ENCODE measurements at regions not wholly inside any gene's neighbourhood (a gene's known extent, or its start where the extent isn't known, plus 50 kb on each side); places are given as distances from the start of the nearest gene placed in this dataset.

DNA sequence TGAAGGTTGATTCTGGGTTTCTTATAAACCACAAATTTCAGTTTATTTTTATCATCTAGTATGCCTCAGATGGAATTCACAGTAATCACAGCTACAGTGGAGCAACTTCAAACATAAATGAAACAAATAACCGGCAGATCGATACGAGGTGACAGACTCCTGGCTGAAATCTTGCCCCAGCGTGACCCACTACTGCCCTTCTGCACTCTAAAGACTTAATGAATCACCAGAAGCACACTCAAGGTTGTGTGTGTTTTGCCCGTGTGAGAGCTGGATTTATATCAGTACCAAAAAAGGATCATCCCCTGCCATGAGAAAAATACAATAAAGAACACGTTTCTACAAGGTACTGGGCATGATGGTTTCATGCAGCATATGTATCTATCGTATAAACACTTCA lies 161.7 kb downstream of the KLF12 start:
- H3K36me3 ChIP-seq (ENCODE audit: low read depth, low read length) = no peaks in the 10 kb centered on the region
- TF ChIP-seq EZH2 (IDR thresholded peaks at IDR 0.05; ENCODE audit: low read length, unreplicated experiment) = no peak
- TF ChIP-seq, protein P1, sequence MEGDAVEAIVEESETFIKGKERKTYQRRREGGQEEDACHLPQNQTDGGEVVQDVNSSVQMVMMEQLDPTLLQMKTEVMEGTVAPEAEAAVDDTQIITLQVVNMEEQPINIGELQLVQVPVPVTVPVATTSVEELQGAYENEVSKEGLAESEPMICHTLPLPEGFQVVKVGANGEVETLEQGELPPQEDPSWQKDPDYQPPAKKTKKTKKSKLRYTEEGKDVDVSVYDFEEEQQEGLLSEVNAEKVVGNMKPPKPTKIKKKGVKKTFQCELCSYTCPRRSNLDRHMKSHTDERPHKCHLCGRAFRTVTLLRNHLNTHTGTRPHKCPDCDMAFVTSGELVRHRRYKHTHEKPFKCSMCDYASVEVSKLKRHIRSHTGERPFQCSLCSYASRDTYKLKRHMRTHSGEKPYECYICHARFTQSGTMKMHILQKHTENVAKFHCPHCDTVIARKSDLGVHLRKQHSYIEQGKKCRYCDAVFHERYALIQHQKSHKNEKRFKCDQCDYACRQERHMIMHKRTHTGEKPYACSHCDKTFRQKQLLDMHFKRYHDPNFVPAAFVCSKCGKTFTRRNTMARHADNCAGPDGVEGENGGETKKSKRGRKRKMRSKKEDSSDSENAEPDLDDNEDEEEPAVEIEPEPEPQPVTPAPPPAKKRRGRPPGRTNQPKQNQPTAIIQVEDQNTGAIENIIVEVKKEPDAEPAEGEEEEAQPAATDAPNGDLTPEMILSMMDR (conservative IDR thresholded peaks at IDR 0.05; ENCODE audit: low read depth, low read length) = no peak
- no peak for TF ChIP-seq EZH2phosphoT487 (IDR thresholded peaks at IDR 0.05; ENCODE audit: borderline replicate concordance, low read length)
- CTCF ChIA-PET = no interaction called here

DNA sequence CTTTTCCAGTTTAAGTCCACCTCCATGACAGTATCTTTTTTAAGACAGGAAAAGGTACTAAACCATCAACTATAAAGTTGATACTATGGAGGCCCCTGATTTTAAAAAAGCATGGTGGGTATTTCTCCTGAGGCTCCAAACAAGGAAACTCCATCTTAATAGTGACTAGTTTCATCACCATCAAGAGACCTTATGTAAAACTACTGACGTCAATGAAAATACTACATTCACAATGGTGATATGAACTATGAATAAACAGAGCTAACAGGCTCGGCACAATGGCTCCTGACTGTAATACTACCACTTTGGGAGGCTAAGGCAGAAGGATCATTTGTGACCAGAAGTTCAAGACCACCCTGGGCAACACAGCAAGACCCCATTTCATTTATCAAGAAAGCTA lies 162.7 kb downstream of the KLF12 start:
- H3K9ac ChIP-seq (ENCODE audit: low read length) = no peak overlapping the region
- BruUV-seq (replicated peaks) = no TSS peak
- H3K9me2 ChIP-seq (replicated peaks; ENCODE audit: low read length) = no peaks in the 10 kb centered on the region
- H3K79me2 ChIP-seq (ENCODE audit: low read length) = no peaks in the 10 kb centered on the region
- ATAC-seq (no peak), DNase-seq (no peak)
- intact Hi-C loops (cut with micrococcal nuclease) = no loop called here
- CTCF ChIA-PET = no interaction called here
- H3K9me3 ChIP-seq (ENCODE audit: low read length) = no peaks in the 10 kb centered on the region
- no peak overlapping the region for H2AFZ ChIP-seq (ENCODE audit: low read length)
- no peaks in the 10 kb centered on the region for H3K36me3 ChIP-seq (ENCODE audit: low read depth, low read length)
- no peaks in the 10 kb centered on the region for H4K20me1 ChIP-seq (ENCODE audit: low read length)
- no peaks in the 10 kb centered on the region for H3K27me3 ChIP-seq (ENCODE audit: low read length)
- H3K27ac ChIP-seq (ENCODE audit: low read length) = no peak overlapping the region
- H3K4me2 ChIP-seq (ENCODE audit: low read length) = no peak overlapping the region
- H3F3A ChIP-seq (ENCODE audit: low read length, unreplicated experiment) = no peaks in the 10 kb centered on the region
- POLR2A ChIA-PET (ENCODE audit: unreplicated experiment) = no interaction called here
- H3K4me3 ChIP-seq (ENCODE audit: low read length) = no peak overlapping the region
- TF ChIP-seq EZH2phosphoT487 (IDR thresholded peaks at IDR 0.05; ENCODE audit: borderline replicate concordance, low read length) (no peak), EZH2 (IDR thresholded peaks at IDR 0.05; ENCODE audit: low read length, unreplicated experiment) (no peak)
- TF ChIP-seq, protein P1 (conservative IDR thresholded peaks at IDR 0.05; ENCODE audit: low read depth, low read length) = no peak
- no peaks in the 10 kb centered on the region for H3K4me1 ChIP-seq (ENCODE audit: insufficient read depth, low read length)

More for the DNA sequence above, 161.7 kb downstream of the KLF12 start:
- Histone ChIP-seq H3K9ac (ENCODE audit: low read length) (no peak overlapping the region), H3K4me3 (ENCODE audit: low read length) (no peak overlapping the region), H3K9me3 (ENCODE audit: low read length) (no peaks in the 10 kb centered on the region), H3K4me1 (ENCODE audit: insufficient read depth, low read length) (no peaks in the 10 kb centered on the region), H3K27me3 (ENCODE audit: low read length) (no peaks in the 10 kb centered on the region), H3F3A (ENCODE audit: low read length, unreplicated experiment) (no peaks in the 10 kb centered on the region), H3K9me2 (replicated peaks; ENCODE audit: low read length) (no peaks in the 10 kb centered on the region), H4K20me1 (ENCODE audit: low read length) (no peaks in the 10 kb centered on the region), H3K79me2 (ENCODE audit: low read length) (no peaks in the 10 kb centered on the region), H3K27ac (ENCODE audit: low read length) (no peak overlapping the region), H2AFZ (ENCODE audit: low read length) (no peak overlapping the region), H3K4me2 (ENCODE audit: low read length) (no peak overlapping the region)
- no peak for DNase-seq
- intact Hi-C loops (cut with micrococcal nuclease) = no loop called here
- POLR2A ChIA-PET (ENCODE audit: unreplicated experiment) = no interaction called here
- no TSS peak for BruUV-seq (replicated peaks)
- ATAC-seq = no peak

DNA sequence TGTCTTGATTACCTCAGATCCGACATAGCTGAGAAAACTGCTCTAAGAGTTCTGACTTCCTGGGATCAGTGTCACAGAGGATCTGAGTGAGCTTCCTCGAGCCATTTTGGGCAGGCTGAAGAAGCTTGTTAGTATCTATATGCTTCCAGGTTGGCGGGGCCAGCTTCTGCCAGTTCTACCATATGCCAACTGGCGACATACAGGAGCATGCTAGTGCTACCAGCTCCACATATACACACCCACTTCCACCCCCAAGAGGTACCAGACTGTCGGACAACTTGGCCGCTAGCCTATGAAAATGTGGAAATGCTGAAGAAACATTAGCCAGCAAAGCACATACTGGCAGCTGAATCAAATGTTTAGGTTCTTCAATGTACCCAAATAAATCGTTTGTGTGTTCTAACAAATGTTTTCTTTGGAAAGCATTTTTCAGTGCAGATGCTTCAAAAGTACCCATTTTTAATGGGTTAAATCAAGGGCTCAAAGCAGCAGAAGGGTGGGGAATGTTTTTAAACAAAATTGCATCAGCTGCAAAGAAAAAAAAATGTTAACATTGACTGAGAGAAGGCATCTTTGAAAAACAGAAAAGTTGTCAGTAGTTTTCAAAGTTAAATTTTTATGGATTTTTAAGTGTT lies 163.7 kb downstream of the KLF12 start:
- BruUV-seq (replicated peaks) = no TSS peak
- TF ChIP-seq EZH2phosphoT487 (IDR thresholded peaks at IDR 0.05; ENCODE audit: borderline replicate concordance, low read length) (no peak), EZH2 (IDR thresholded peaks at IDR 0.05; ENCODE audit: low read length, unreplicated experiment) (no peak)
- TF ChIP-seq, protein P1 (conservative IDR thresholded peaks at IDR 0.05; ENCODE audit: low read depth, low read length) = no peak
- H3K79me2 ChIP-seq (ENCODE audit: low read length) = no peaks in the 10 kb centered on the region

More for the DNA sequence above, 163.7 kb downstream of the KLF12 start:
- ATAC-seq = no peak
- DNase-seq = no peak
- no peak overlapping the region for H3K27ac ChIP-seq (ENCODE audit: low read length)
- no peak overlapping the region for H3K4me3 ChIP-seq (ENCODE audit: low read length)
- ChIA-PET POLR2A (ENCODE audit: unreplicated experiment) (no interaction called here), CTCF (no interaction called here)
- no peaks in the 10 kb centered on the region for H3K4me1 ChIP-seq (ENCODE audit: insufficient read depth, low read length)
- no peaks in the 10 kb centered on the region for H3K9me3 ChIP-seq (ENCODE audit: low read length)
- H3F3A ChIP-seq (ENCODE audit: low read length, unreplicated experiment) = no peaks in the 10 kb centered on the region
- no peaks in the 10 kb centered on the region for H4K20me1 ChIP-seq (ENCODE audit: low read length)
- H3K9ac ChIP-seq (ENCODE audit: low read length) = no peak overlapping the region
- intact Hi-C loops (cut with micrococcal nuclease) = no loop called here
- no peaks in the 10 kb centered on the region for H3K36me3 ChIP-seq (ENCODE audit: low read depth, low read length)
- no peaks in the 10 kb centered on the region for H3K27me3 ChIP-seq (ENCODE audit: low read length)
- H3K9me2 ChIP-seq (replicated peaks; ENCODE audit: low read length) = no peaks in the 10 kb centered on the region
- no peak overlapping the region for H3K4me2 ChIP-seq (ENCODE audit: low read length)
- H2AFZ ChIP-seq (ENCODE audit: low read length) = no peak overlapping the region

Measured in PC-3 (cell line).